Suppressor macrophage treated with lipopolysaccharide for 1 hour (primary cell): ENCODE measurements at regions not wholly inside any gene's neighbourhood (a gene's known extent, or its start where the extent isn't known, plus 50 kb on each side); places are given as distances from the start of the nearest gene placed in this dataset.
"Not testable (repeated sequence)": the region's sequence is repeated elsewhere in the genome, so short reads cannot be mapped to it uniquely, and the experiment has no call there.

Experiments used
- DNase-seq, 3 donors: peaks; one replicate each; pipeline ENCODE4 v3.0.0-alpha.2; 2020 to 2022

DNA sequence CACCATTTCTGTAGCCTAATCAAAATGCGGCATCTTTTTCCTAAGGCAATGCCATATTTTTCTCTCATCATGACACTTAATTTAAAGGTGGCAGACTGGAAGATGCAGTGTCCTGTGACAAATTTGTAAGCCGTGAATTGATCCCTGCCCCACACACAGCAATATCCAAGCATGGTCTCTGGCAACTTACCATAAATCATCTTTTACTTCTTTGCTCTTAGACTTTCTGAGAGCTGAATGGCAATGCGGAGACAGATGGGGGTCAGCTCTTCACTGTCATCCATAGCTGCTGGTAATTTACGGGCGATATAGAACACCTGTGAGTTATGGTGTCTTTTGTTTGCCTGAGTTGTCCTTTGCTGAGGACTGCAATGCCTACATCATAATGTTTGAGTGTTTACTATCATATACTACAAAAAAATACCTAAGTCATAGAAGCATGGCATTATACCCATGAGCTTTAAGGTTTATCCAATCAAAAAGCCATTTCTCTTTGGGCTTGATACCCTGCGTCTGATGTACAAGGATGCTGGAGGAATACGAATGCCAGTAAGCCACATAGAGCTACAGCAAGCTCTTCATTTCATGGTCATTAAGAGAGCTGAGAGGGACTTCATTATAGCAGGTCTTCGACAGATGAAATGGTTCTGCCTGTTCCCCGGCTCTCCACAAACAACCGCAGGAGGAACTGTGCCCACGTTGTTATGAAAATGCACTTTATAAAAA lies 148.1 kb downstream of the TRIML1 start:
- no peak for DNase-seq

DNA sequence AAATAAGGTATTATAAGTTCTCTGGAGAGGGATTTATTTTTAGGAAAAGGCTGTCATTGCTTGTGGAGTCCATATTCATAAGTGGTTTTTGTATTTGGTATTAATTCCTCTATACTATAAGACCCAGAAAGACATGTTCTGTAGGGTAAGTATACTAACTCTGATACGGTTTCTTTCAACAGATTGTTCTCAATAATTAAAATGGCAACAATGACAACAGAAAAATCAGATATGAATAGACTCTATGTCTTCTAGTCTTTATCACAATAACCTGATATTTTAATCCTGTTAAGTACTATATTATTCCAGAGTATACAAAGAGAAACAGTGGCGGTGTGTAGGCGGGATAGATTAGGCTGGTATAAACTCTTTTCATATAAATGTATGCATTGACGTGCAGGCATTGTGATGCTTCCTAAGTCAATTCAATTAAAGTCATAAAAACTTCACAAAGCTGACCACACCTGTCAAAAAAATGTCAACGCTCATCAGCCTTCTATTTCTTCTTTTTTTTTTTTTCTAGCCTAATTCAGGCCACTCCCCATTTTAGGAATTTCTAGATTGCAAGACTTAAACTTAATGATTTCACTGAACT lies 150.4 kb downstream of the TRIML1 start:
- no peak for DNase-seq

DNA sequence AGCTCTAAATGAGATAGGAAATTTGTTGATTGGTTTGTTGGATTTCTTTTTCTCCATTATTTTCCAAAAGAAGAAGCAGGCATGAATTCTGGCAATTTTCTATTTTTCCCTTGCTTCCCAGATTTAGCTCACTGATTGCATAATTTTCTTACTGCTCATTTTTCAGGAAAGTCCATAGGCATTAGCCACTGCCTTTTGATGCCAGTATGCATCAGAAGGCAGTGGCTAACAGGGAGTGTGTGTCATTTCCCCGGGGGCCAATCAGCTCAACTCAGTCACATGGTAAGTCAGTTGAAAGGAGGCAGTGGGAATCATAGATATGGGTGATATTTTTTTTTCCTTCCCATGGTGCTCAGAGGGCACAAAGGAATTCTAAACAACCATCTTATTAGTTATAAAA lies 156.7 kb downstream of the TRIML1 start:
- DNase-seq, result no peak

DNA sequence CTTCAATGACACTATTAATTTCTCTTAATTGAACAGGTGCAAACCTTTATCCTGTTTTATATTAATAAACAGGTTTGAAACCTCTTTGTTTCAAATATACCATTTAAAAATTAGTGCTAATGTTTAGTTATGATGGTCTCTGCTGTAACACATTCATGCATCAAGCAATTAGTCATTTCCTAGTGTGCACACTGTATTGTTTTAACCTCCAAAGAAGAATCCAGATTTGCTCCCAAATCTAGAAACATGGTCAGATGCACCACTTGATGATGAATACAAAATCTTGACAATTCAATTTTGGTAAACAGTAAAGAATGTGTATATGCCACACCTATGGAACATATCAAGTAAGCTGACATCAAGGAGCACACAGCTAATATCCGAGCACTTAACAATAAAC lies 157.1 kb downstream of the TRIML1 start:
- DNase-seq, result no peak

DNA sequence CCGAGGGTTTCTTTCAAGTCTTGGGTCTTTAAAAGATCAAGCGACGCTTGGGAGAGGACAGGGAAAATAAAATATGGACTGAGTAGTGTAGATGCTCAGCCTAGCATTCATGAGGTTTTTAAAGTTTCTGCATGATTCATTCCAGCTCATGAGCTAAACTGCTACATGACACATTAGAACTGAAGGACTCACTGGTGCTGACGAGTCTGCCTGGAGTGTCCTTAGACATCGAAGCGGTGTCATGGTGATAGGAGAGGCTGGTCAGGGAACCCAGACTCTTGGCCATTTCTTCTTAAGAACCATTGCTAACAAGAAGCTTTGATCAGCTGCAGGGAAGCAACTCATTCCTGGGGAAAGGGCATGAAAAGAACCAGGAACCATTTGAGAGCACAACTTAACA lies 158.6 kb downstream of the TRIML1 start:
- no peak for DNase-seq

DNA sequence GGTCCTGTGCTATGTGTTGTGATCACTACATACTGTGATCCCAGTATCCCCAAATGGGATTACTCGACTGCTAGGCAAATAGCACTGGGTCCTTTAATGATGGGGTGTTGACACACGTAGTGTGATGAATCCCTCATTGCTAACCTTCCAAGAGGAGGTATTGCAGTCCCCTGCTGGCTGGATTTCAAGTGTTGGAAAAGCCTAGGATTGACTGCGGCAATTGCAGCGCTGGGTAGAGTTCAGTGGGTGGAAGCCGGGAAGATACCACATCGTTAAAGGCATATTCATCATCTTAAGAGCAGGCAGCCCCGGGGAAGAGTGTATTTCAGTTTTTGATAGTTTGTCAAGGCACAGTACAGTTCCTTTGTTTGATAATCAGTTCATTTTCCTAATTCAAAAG lies 159.9 kb downstream of the TRIML1 start:
- no peak for DNase-seq

DNA sequence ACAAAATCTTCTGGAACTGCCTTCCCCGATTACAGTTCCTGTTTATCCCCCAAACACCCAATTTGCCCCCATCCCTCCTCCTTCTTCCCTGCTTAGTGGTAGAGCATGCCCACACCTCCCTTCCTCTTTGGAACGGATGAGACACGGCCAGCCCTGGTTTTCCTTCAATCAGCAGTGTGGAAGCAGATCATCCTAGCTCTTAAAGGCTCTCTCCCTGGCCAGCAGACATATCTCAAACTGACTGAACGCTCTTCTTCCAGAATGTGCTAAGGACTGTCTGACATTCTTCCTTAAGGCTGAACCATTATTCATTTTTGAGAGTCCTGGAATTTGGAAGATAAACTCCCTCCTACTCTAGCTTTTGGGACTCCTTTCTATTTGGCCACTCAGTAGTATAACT lies 161.1 kb downstream of the TRIML1 start:
- DNase-seq, result no peak

DNA sequence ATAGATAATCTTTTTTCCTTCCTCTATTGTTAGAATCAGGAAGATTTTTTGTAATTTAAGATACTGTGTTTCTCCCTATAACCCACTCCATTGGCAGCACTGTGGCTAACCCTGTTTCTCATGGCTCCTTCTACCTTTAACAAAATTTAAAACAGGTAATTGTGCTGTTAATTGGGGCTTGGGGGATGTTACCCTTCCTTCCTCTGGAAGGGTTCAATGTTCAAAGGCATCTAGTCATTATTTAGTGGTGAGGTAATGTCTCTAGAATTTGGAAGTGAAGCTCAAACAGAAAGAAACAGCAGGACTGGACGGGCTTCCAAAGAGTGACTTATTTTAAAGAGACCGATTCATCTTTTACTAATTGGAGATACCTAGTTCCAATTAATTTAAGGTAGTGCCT lies 166.4 kb downstream of the TRIML1 start:
- no peak for DNase-seq

DNA sequence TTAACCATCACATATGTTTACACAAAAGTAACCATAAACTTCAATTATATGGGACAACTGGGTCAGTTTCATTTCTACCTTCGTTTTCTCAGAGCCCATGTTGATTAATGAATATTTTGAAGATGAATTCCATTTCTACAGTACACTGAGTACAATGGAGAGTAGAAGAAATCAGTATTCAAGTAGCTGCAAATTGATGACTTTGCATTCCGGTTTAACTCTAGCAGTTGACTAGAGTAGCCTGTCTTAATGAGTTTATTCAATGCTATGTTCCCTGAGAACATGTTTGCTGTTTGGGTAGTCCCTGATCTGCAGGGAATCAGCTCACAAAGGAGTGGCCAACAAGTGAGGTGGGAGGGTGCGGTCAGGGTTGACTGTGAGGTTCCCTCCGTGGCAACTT lies 168.3 kb downstream of the TRIML1 start:
- DNase-seq, result no peak

DNA sequence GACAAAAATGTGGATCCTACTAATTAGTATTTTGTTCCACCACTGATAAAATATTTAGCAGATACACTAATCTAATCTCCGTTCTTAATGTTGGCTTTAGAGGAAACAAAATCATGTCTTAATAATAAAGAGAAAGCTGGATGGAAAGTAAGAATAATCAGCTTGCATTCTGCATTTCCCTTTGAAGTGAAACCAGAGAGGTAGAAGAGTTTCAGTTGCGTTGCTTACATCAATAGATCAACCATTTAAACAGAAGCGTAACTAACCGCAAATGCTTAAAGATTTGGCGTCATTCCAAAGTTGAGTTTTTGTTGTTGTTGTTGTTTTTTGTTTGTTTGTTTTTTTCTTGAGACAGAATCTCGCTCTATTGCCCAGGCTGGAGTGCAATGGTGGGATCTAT lies 168.9 kb downstream of the TRIML1 start:
- no peak for DNase-seq

DNA sequence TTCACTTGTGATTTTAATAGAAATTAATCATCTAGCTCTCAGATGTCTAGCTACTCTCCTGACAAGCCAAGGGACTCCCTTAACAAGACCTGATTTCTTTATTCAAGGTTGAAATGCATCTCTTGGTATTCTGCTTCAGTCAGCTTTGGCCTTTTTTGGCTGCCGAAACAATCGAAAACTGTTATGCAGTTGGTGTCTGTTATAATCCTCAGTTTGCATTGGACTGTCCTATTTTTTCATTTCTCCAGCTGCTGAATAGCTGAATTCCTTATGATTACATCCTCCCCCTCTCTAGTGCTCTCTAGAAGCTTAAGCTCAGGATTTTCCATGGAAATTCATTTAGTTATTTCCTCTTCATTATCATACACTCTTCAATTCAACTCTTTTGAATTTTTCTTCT lies 177.2 kb downstream of the TRIML1 start:
- no peak for DNase-seq

DNA sequence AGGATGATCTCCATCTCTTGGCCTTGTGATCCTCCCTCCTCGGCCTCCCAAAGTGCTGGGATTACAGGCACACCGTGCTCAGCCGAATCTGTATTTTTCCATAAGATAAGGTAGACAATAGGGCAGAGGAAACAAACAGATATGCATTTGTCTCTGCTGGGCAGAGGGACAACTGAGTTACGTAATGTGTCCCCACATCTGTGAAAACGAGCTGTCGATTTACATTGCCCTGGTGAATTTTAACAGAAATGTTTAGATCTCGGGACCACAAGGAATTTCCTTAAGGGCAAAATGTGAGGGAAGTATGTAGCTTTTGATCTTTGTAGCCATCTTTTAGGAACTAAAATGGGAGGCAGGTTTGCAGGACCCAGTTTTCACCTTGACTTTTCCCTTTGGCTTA lies 189.7 kb downstream of the TRIML1 start:
- no peak for DNase-seq

DNA sequence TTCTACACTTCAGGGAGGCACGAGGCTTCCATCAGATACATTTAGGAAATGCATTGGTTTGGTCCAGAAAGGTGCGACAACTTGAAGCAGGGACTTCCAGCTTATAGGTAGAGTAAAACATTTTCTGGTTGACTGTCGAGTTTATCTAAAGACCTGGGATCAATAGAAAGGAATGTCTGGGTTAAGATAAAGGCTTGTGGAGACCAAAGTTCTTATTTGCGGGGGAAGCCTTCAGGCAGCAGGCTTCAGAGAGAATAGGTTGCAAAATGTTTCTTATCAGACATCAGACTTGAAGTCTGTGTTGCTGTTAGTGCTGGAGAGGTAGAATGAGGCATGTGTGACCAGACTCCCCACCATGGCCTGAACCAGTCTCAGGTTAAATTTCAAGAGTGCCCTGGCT lies 190.3 kb downstream of the TRIML1 start:
- no peak for DNase-seq

DNA sequence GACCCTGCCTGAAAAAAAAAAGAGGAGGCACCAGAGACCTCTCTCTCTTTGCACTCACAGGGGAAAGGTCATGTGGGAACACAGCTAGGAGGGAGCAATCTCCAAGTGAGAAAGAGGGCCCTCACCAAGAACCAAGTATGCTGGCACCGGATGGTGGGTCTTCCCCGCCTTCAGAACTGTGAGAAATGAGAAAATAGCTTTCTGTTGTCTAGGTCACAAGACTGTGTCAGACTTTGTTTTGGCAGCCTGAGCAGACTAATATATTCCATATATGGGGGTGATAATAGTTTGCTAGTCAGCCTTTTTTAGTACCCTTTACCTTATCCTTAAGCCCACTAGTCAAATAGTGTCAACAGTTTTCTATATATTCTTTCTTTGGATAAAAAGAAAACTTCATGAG lies 193.0 kb downstream of the TRIML1 start:
- DNase-seq, result no peak

DNA sequence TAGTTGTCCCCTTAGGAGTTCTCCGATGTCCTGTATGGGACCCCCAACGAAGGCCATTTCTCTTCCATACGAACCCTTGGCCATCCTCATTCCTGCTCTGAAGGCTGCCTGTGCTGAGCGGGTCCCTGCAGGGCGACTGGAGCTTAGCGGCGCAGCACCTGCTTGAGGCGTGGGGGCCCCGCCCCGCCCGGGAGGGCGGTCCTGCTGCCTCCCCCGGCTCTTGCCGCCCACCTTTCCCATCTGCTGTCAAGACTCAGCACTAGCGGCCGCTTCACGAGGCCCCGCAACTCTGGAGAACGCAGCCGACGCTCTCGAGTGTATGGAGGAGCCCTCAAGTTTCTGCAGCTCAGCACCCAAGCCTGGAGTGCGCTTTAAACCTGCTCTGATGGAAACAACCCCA lies 197.7 kb downstream of the TRIML1 start:
- DNase-seq, result no peak

DNA sequence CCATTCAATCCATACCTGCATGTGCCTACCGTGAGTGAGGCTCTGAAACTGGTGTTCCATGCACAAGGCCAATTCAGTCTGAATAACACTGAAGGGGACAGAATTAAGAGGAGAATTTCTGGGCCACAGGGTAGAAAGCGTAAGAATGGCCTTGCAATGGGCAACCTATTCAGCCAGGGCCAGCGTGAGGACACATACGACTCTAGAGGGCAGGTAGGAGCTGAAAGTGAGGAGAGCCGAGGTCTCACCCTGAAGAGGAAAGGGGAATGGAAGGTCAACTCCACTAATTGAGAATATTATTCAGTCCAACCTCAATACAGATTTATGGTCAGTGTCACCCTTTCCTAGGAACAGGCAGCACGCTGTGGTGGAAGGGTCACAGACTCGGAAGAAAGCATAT lies 202.2 kb downstream of the TRIML1 start:
- no peak for DNase-seq

DNA sequence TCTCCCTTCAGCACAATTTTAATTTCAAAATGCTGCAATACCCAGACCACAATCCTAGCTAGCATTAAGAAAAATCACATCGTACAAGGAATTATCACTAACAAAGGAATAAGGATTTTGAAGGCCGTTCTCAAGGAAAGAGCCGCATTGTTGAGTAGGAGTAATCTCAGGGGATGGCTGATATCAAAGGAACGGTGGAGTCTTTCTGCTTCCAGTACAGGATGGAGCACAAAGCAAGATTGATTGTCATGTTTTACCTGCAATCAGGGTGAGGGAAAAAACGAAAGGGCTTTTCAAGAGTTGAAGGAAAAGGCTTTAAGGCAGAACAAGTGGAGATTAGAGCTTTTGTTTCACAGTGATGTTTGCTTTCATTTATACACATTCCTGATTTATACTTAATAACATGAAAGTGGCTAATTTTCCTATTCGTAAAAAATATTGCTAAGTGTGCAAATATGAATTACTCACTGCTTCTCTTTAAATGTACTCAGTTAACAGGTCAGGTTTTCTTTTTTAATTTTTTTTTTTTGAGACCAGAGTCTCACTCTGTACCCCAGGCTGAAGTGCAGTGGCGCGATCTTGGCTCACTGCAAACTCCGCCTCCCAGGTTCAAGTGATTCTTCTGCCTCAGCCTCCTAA lies 207.0 kb downstream of the TRIML1 start:
- DNase-seq, result no peak

DNA sequence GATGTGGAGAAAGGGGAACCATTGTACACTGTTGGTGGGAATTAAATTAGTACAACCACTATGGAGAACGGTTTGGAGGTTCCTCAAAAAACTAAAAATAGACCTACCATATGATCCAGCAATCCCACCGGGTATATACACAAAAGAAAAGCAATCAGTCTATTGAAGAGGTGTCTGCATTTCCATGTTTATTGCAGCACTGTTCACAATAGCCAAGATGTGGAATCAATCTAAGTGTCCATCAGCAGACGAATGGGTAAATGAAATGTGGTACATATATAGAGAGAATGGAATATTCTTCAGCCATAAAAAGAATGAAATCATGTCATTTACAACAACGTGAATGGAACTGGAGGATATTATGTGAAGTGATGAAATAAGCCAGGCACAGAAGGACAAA lies 208.1 kb downstream of the TRIML1 start:
- no peak for DNase-seq

DNA sequence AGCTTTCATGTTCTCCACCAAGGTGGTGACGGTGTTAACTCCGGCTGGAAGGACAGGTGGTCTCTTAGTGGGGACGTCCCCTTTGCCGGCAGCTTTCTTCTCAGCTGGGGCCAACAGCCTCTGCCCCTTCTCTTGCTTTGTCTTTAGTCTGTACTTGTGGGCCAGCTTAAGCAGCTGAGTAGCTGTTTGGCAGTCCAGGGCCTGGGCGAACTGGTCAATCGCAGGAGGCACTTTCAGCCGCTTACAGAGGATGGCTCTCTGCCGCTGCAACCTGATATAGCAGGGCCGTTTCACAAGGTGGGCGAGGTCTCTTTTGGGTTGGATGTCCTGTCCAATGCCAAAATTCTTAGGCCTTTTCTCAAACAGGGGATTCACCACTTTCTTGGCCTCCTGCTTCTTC lies 210.3 kb downstream of the TRIML1 start:
- not testable (repeated sequence) for DNase-seq

DNA sequence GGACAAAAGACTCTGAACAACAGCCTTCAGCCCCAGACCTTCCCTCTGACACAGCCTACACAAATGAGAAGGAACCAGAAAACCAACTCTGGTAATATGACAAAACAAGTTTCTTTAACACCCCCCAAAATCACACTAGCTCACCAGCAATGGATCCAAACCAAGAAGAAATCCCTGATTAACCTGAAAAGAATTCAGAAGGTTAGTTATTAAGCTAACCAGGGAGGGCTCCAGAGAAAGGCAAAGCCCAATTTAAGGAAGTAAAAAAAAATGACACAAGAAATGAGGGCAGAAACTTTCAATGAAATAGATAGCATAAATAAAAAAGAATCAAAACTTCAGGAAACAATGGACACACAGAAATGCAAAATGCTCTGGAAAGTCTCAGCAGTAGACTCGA lies 224.0 kb downstream of the TRIML1 start:
- DNase-seq, result no peak

DNA sequence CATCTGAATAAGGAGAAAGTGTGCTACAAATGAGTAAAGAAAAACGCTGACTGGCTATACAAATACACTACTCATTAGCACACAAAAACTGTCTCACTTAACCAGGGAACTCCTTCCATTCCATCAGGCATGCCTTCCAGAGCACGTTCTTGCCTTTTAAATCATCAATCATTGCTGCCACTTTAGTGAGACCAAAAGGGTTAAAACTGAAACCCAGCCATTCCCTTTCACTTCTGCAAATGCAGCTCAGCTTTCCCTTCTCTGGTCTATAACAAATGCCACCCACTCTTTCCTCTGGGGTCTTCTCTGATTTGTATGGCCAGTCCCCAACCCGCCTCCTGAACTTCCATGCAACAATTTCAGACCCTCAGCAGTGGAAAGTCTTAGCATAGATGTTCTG lies 231.5 kb downstream of the TRIML1 start:
- DNase-seq, result no peak

DNA sequence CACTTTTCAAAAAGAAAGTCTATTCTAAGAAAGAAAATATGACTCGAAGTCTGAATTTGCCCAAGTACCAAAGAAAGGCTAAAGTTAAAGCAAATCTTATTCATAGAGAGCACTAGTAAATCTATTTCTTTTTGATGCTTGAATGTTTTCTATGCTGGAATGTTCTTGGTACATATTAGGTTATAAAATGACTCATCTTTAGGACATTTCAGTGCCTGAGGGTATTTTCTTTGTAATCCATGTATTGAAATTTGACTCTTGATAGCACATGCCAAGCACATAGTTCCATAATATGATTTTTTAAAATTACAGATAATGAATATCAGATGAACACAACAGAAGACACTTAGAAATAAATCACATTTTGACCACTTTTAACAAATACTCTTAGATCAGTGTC lies 232.8 kb downstream of the TRIML1 start:
- no peak for DNase-seq

DNA sequence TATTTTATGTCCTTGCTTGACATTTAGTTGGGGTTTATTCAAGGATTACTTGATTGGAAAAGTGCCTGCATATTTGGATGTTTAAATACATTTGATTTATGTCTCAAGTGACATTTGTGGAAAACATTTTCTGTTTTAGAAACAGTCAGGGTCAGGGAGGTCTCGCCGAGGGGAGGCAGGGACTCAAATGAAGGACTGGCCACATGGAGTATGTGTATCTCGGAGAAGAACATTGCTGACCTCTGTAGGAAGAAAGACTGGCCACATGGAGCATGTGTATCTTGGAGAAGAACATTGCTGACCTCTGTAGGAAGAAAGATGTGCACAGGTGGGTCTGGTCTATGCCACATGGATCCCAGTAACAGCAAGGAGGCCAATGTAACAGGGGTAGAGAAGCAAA lies 233.6 kb downstream of the TRIML1 start:
- no peak for DNase-seq

DNA sequence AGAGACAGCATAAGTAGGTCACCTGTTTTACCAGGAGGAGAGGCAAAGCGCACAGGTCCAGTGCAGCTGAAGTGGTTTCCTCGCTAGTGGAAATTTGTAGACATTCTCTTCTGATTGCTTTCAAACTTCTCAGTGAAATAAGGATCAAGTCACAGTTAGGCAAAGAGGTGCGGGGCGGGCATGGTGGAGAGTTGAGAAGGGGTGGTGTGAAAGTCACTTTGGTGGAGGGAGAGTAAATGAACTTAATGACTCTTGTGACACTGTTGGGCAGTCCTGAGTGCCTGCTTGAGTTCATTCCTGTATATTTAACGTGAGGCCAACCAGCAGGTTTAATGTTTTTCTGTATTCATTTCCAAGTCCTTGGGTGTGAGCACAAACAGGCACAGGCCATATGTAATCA lies 235.6 kb downstream of the TRIML1 start:
- DNase-seq, result no peak

DNA sequence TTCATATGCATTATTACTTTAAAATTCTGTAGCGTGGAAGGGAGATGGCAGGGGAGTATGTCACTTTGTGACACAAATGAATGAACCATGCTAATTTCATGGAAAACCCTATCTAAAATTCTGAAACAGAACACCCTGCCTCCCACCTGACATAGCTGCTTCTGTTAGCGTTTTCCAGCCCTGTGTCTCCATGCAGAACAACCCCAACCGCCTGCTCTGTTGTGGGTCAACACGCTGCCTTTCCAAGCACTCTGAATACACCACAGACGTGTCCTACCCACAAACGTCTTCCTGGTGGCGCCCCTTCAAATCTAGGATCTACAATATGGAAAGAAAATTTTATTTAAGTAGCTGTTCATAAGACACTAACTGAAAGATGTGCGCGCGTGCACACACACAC lies 238.6 kb downstream of the TRIML1 start:
- DNase-seq, result no peak
